Bronchial epithelial cell (primary cell): ENCODE measurements at regions not wholly inside any gene's neighbourhood (a gene's known extent, or its start where the extent isn't known, plus 50 kb on each side); places are given as distances from the start of the nearest gene placed in this dataset.
"Not testable (repeated sequence)": the region's sequence is repeated elsewhere in the genome, so short reads cannot be mapped to it uniquely, and the experiment has no call there.

Experiments
- DNase-seq: peaks from one replicate; pipeline ENCODE4 v3.0.0-alpha.2; 2010; ENCODE audit warnings: low read depth
- FAIRE-seq: peaks from 2 replicates; lab custom pipeline; 2011; peaks lifted over from hg19 to GRCh38; lab: Jason Lieb, UNC
- H3K27me3 ChIP-seq: 2 replicates; pipeline ENCODE4 v1.5.1; 2011; ENCODE audit warnings: low read length; ENCODE audit not compliant: control insufficient read depth, insufficient read depth
- H3K36me3 ChIP-seq: 2 replicates; pipeline ENCODE4 v1.5.1; 2011; ENCODE audit warnings: low read length; ENCODE audit not compliant: control insufficient read depth, insufficient read depth
- H3K4me3 ChIP-seq: 2 replicates; pipeline ENCODE4 v1.5.1; 2011; ENCODE audit warnings: mild to moderate bottlenecking, low read depth, low read length, control low read depth
- CTCF ChIP-seq: IDR thresholded peaks from 2 replicates; pipeline ENCODE4 v1.5.1; 2011; ENCODE audit warnings: mild to moderate bottlenecking, moderate library complexity, low read length, control low read depth, inconsistent platforms; ENCODE audit not compliant: insufficient read depth, severe bottlenecking

DNA sequence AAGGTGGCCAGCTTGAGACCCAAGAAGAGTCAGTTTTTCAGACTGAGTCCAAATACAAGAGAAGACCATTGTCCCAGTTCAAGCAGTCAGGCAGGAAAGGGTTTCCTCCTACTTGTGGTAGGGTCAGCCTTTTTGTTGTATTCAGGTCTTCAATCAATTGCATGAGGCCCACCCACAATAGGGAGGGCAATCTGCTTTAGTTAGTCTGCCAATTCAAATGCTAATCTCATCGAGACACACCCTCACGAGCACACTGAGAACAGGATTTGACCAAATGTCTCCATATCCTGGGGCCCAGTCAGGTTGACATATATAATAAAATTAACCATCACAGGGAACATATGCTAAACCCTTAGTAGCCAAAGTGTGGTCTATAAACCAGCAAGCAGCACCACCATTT, 75.3 kb upstream of the FRMPD3 start:
- no peak for TF ChIP-seq CTCF
- H3K4me3 ChIP-seq, result no peak overlapping the region
- FAIRE-seq (no peak), DNase-seq (no peak)
- H3K27me3 ChIP-seq, result no peaks in the 10 kb centered on the region
- no peaks in the 10 kb centered on the region for H3K36me3 ChIP-seq

DNA sequence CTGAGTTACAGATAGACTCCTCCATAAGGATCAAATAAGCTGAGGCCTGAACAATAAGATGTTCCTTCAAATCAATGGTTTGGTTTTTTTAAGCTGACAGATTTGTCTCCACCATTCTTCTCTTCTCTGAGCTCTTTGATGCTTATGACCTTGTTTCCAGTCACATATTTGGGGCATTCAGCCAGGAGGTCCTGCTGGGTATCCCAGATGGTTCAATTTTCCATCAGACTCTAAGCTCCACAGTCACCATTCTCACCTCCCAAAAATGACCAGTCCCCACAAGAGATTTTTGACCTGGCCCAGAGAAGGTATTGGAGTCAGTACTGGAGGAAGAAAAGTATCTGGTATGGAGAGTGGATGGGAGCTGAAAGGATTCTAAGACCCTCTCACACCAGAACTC, 74.6 kb upstream of the FRMPD3 start:
- Histone ChIP-seq H3K4me3 (no peak overlapping the region), H3K27me3 (no peaks in the 10 kb centered on the region), H3K36me3 (no peaks in the 10 kb centered on the region)
- no peak for FAIRE-seq
- DNase-seq, result no peak
- TF ChIP-seq CTCF, result no peak

DNA sequence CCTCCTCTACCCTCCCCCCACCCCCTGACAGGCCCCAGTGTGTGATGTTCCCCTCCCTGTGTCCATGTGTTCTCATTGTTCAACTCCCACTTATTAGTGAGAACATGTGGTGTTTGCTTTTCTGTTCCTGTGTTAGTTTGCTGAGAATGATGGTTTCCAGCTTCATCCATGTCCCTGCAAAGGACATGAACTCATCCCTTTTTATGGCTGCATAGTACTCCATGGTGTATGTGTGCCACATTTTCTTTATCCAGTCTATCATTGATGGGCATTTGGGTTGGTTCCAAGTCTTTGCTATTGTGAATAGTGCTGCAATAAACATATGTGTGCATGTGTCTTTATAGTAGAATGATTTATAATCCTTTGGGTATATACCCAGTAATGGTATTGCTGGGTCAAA, 73.3 kb upstream of the FRMPD3 start:
- not testable (repeated sequence) for H3K4me3 ChIP-seq, H3K27me3 ChIP-seq, DNase-seq, FAIRE-seq, H3K36me3 ChIP-seq

DNA sequence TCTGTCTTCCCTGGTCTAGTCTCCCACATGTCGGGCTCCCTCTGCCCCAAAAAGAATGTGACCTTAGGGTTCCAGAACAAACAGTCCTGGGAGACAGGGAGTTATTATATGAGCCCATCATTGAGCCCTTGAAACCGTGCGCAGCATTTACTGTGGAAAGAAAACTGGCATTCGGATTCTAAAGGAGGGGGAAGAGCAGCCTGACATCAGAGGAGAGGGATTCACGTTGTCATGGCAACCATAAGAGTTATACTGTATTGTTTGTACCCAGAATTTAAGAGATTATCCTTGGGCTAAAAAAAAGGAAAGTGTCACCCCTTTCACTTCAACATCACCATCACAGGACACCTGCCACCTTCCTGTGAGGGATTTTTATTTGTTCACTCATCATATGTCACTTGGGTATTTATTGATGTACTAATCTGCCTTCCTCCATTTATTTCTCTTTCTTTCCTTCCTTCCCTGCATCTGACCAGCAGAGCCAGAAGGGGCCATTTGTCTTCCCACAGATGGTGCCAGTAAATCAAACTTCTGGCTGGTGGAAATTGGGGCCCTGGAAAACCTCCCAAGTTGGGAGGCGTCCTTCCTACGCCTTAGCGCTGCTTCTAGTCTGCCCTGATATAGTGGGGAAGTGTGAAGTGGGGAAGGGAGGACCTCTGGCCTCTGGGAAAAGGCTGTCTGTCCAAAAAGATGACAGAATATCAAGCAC, 64.9 kb upstream of the FRMPD3 start:
- Histone ChIP-seq H3K36me3 (no peaks in the 10 kb centered on the region), H3K4me3 (no peak overlapping the region), H3K27me3 (peaks cover 1% of the 10 kb centered on the region)
- FAIRE-seq, result no peak
- DNase-seq, result no peak
- no peak for TF ChIP-seq CTCF

DNA sequence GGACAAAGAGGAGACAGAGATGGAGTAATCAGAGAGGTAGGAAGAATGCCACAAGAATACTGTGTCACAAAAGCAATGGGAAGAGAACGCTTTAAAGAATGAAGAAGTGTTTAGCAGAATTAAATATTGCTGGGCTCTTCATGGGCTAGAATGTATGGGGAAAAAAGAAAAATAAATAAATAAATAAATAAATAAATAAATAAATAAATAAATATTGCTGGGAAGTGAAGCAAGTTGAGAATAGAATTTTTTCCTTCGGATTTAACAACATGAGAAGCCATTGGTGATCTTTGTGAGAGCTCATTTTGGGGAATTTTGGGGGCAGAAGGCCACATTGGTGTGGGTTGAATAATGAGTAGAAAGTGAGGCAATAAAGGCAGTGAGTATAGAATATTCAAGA, 59.7 kb upstream of the FRMPD3 start:
- no peak for TF ChIP-seq CTCF
- Histone ChIP-seq H3K27me3 (no peaks in the 10 kb centered on the region), H3K4me3 (no peak overlapping the region), H3K36me3 (no peaks in the 10 kb centered on the region)
- no peak for FAIRE-seq
- no peak for DNase-seq

GRCh38 chrX:107393656-107394055, 55.8 kb upstream of the FRMPD3 start:
- DNase-seq, H3K4me3 ChIP-seq, H3K36me3 ChIP-seq, H3K27me3 ChIP-seq, FAIRE-seq: not testable (repeated sequence)

DNA sequence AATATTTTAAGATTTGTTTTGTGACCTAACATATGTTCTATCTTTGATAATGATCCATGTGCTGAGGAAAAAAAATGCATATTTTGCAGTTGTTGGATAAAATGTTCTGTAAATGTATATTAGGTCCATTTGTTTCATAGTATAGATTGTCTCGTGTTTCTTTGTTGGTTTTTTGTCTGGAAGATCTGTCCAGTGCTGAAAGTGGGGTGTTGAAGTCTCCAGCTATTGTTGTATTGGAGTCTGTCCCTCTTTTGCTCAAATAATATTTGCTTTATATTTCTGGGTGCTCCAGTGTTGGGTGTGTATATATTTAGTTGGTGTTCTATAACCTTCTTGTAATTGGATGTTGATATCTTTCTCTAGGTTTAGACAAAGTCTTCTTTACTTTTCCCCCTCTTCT, 53.2 kb upstream of the FRMPD3 start:
- no peak for DNase-seq
- Histone ChIP-seq H3K4me3 (no peak overlapping the region), H3K27me3 (no peaks in the 10 kb centered on the region), H3K36me3 (no peaks in the 10 kb centered on the region)
- no peak for TF ChIP-seq CTCF
- FAIRE-seq, result no peak
